ENCODE measurements at regions not wholly inside any gene's neighbourhood (a gene's known extent, or its start where the extent isn't known, plus 50 kb on each side); places are given as distances from the start of the nearest gene placed in this dataset.
"Not testable (repeated sequence)": the region's sequence is repeated elsewhere in the genome, so short reads cannot be mapped to it uniquely, and the experiment has no call there.

- H3K4me3 ChIP-seq (ENCODE audit: low read depth, low read length) = no peak overlapping the region
- no peak for DNase-seq (ENCODE audit: low read depth)
- TF ChIP-seq, protein P1, sequence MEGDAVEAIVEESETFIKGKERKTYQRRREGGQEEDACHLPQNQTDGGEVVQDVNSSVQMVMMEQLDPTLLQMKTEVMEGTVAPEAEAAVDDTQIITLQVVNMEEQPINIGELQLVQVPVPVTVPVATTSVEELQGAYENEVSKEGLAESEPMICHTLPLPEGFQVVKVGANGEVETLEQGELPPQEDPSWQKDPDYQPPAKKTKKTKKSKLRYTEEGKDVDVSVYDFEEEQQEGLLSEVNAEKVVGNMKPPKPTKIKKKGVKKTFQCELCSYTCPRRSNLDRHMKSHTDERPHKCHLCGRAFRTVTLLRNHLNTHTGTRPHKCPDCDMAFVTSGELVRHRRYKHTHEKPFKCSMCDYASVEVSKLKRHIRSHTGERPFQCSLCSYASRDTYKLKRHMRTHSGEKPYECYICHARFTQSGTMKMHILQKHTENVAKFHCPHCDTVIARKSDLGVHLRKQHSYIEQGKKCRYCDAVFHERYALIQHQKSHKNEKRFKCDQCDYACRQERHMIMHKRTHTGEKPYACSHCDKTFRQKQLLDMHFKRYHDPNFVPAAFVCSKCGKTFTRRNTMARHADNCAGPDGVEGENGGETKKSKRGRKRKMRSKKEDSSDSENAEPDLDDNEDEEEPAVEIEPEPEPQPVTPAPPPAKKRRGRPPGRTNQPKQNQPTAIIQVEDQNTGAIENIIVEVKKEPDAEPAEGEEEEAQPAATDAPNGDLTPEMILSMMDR (IDR thresholded peaks at IDR 0.05; ENCODE audit: control insufficient read depth, extremely low read depth, insufficient read depth) = no peak
Measured at GRCh38 chrX:65127842-65128241, 151.6 kb upstream of the ZC4H2 start.

- no peak for DNase-seq (ENCODE audit: low read depth)
Measured at GRCh38 chrX:65098851-65099250, 122.6 kb upstream of the ZC4H2 start.

DNA sequence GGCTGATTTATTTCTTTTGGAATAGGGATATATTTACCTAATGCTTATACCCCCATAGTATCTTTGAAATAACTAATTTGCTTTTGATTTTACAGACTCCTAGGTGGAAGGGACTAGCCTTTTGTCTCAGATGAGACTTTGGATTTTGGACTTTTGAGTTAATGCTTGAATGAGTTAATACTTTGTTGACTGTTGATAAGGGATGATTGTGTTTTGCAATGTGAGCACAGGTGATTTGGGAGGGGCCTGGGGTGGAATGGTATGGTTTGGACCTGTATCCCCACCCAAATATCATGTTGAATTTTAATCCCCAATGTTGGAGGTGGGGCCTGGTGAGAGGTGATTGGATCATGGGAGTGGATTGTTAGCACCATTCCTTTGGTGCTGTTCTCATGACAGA, 117.4 kb upstream of the ZC4H2 start:
- DNase-seq (ENCODE audit: low read depth) = no peak
- no peak overlapping the region for H3K4me3 ChIP-seq (ENCODE audit: low read depth, low read length)
- TF ChIP-seq, protein P1 (IDR thresholded peaks at IDR 0.05; ENCODE audit: control insufficient read depth, extremely low read depth, insufficient read depth) = no peak

More at GRCh38 chrX:65098851-65099250, 122.6 kb upstream of the ZC4H2 start:
- no peak overlapping the region for H3K4me3 ChIP-seq (ENCODE audit: low read depth, low read length)
- TF ChIP-seq, protein P1 (IDR thresholded peaks at IDR 0.05; ENCODE audit: control insufficient read depth, extremely low read depth, insufficient read depth) = no peak

GRCh38 chrX:65073233-65073632, 97.0 kb upstream of the ZC4H2 start:
- no peak overlapping the region for H3K4me3 ChIP-seq (ENCODE audit: low read depth, low read length)
- TF ChIP-seq, protein P1 (IDR thresholded peaks at IDR 0.05; ENCODE audit: control insufficient read depth, extremely low read depth, insufficient read depth) = no peak
- DNase-seq (ENCODE audit: low read depth) = no peak

DNA sequence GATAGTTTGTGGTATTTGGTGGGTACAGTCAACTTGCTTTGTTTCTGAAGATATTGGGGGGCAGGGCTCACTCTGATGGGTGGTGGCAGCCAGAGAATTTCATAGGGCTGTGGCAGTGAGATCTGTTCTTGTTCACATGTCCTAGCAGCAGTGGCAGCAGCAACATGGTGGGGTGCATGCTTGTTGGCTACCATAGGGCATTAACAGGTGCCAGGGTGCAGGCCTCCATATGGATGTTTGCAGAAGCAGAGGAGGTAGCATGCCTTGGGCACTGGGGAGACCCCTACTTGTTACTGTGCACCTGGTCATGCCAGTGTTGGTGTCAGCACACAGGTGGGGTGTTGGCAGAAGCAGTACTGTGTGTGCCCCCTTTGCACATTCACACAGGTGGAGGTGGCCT, 96.3 kb upstream of the ZC4H2 start:
- H3K4me3 ChIP-seq (ENCODE audit: low read depth, low read length) = no peak overlapping the region
- TF ChIP-seq, protein P1 (IDR thresholded peaks at IDR 0.05; ENCODE audit: control insufficient read depth, extremely low read depth, insufficient read depth) = no peak
- no peak for DNase-seq (ENCODE audit: low read depth)

DNA sequence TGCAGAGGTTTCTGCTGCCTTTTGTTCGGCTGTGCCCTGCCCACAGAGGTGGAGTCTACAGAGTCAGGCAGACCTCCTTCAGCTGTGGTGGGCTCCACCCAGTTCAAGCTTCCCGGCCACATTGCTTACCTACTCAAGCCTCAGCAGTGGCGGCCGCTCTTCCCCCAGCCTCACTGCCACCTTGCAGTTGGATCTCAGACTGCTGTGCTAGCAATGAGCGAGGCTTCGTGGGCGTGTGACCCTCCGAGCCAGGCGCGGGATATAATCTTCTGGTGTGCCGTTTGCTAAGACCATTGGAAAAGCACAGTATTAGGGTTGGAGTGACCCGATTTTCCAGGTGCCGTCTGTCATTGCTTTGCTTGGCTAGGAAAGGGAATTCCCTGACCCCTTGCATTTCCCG, 82.4 kb upstream of the ZC4H2 start:
- not testable (repeated sequence) for H3K4me3 ChIP-seq (ENCODE audit: low read depth, low read length); DNase-seq (ENCODE audit: low read depth)

GRCh38 chrX:65045001-65045400, 68.8 kb upstream of the ZC4H2 start:
- TF ChIP-seq, protein P1 (IDR thresholded peaks at IDR 0.05; ENCODE audit: control insufficient read depth, extremely low read depth, insufficient read depth) = no peak
- no peak overlapping the region for H3K4me3 ChIP-seq (ENCODE audit: low read depth, low read length)
- no peak for DNase-seq (ENCODE audit: low read depth)

DNA sequence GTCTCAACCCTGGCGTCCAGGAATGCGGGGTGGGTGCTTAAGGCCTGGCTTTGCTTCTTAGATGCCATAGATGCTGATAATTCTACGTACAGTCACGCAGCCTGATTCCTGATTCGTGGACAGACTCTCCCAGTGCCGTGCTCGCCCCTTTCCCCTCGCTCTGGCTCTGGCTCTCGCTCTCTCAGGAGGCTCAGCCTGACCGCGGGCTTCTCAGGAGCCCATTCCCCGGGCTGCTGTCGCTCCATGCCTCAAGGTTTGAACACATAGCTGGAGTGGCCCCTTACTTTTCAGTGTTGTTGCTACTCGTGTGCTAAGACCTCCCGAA, 59.2 kb upstream of the ZC4H2 start:
- no peak for DNase-seq (ENCODE audit: low read depth)
- H3K4me3 ChIP-seq (ENCODE audit: low read depth, low read length) = peak overlapping the region; percentile 50
- TF ChIP-seq, protein P1 (IDR thresholded peaks at IDR 0.05; ENCODE audit: control insufficient read depth, extremely low read depth, insufficient read depth) = no peak

Data from LNCaP clone FGC (cell line).